HG02840 (cell line): ENCODE measurements at regions not wholly inside any gene's neighbourhood (a gene's known extent, or its start where the extent isn't known, plus 50 kb on each side); places are given as distances from the start of the nearest gene placed in this dataset.
"Not testable (repeated sequence)": the region's sequence is repeated elsewhere in the genome, so short reads cannot be mapped to it uniquely, and the experiment has no call there.

Experiments used
- ATAC-seq: cut with Tn5 transposase; IDR thresholded peaks from one replicate; pipeline ENCODE4 v1.9.1; 2021; ENCODE audit warnings: mild to moderate bottlenecking, moderate library complexity, moderate number of reproducible peaks; ENCODE audit not compliant: unreplicated experiment, low FRiP score

DNA sequence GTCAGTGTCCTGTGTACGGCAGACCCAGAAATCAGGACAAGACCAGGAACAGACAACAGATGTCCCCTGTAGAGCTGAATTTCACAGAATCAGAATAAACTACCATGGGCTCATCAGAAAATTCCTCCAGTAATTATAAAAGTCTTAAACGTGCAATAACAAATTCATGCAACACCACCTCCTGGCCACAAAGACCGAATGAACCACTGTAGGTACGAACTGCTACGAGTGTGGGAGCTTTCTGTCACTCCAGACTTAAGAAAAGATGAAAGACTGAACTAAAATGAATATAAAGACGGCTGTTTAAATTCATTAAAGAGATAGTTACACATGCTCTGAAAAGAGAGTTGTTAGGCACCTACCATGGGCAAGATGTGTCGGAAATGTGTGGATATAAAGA is 333.5 kb downstream of the RRAGC start:
- no peak for ATAC-seq

GRCh38 chr1:38525343-38526043 is 334.1 kb downstream of the RRAGC start:
- no peak for ATAC-seq

GRCh38 chr1:38524025-38524641 is 335.4 kb downstream of the RRAGC start:
- ATAC-seq, result no peak

- ATAC-seq, result no peak
These were observed 336.0 kb downstream of the RRAGC start for GRCh38 chr1:38523568-38523939.

- ATAC-seq, result no peak
These were observed 336.5 kb downstream of the RRAGC start for GRCh38 chr1:38522915-38523567.

- ATAC-seq, result no peak
These were observed 343.0 kb downstream of the RRAGC start for GRCh38 chr1:38516560-38516959.

- ATAC-seq, result no peak
These were observed 346.8 kb downstream of the RRAGC start for GRCh38 chr1:38512789-38513188.

- ATAC-seq, result no peak
These were observed 347.4 kb downstream of the RRAGC start for GRCh38 chr1:38512024-38512767.

DNA sequence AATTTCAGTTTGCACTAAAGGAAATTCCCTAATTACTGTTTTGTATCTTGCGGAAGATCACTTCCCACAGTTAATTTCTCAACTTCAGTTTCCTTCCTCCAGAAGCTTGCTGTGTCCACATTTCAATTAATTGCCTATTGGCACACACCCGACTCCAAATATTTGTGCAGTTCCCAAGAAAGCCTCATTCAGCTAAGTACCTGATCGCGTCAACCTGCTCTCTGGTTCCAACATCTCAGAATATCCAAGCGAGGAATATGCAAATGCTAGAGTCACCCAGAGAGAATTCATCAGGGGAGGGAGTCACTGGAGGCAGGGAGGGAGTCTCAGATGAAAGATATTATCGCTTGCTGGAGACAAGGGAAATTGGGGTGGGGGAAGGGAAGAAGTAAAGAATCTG is 351.3 kb downstream of the RRAGC start:
- ATAC-seq, result no peak

DNA sequence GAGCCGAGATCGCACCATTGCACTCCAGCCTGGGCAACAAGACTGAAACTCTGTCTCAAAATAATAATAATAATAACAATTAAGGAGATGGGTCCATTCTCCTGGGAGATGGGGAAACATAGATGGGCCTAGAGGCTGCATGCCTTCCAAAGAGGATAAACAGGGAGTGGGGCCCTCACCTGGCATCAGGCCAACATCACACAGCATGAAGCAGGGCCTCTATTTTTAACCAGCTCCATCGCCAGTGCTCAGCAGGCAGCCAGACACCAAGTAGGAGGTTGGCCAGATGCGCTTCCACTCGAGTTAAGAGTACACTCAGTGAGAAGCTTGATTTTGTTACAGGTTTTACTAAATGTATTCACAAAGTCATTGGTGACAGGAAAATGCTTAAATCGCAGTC is 352.0 kb downstream of the RRAGC start:
- no peak for ATAC-seq

DNA sequence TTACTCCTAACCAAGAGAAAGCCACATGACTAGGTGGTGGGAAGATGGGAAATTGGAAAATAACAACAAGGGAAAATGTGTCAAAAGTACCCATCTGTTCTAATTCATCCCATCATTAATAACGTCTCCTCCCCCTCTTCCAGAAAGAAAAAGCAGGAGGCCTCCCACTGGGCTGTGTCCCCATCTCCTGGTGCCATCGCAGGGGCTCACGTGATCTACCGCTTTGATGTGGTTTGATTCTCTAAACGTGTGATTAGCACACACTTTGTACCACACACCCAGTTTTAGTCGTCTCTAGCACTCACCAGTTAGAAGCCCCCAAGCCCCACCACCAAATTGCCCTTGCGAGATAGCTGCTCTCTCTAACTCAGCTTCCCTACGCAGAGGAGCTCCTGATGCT is 353.6 kb downstream of the RRAGC start:
- ATAC-seq, result no peak

DNA sequence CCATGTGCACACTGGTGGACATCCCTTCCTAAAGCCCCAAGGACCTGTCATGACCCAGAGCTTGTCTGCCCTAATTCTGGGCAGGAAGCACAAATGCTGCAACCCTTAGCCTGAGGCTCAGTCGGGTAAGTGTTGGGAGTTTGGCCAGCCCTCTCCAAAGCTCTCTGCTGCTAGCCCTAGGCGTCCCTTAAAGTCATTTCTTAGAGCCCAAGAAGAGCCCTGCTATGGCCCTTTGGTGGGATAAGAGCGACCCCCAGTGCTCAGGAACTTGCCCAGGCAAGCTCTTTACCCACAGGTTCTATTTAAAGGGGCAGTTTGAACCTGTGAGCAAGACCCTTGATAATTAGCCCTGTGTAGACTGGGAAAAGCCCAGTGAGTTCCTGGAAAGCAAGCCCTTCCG is 356.8 kb downstream of the RRAGC start:
- no peak for ATAC-seq

DNA sequence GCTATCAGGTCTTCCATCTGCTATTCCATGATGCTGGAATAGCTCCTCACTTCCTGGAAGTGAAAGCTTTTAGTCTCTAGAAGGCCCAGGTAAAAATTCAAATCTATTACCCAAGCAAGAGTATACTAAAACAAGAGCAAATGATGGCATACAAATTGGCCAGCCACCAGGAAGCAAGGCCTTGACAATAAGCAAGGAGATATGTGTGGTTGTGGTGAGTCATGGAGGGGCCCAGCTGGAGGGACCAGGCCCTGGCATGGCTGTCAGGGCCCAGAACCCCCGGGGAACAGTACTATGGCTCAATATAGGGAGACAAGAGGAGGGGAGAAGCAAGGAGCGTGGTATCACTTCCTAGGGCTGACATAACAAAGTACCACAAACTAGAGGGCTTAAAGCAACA is 358.7 kb downstream of the RRAGC start:
- ATAC-seq, result no peak

DNA sequence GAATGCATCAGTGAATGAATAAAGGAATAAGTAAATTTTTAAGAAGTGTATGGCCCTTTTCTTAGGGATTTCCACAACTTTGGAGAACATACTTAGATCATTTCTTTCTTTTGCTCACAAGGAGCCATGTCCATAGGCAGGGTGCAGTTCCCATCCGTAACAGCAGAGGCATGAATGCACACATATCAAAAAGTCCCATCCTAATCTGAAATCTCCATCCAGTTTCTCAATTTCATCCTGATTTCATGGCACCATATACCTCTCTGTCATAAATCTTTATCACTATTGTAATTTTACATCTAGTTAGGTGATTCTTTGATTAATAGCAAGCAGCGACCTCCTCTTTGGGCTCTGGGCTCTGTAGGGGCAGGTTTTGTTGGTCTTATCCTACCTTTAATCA is 359.2 kb downstream of the RRAGC start:
- ATAC-seq, result no peak

DNA sequence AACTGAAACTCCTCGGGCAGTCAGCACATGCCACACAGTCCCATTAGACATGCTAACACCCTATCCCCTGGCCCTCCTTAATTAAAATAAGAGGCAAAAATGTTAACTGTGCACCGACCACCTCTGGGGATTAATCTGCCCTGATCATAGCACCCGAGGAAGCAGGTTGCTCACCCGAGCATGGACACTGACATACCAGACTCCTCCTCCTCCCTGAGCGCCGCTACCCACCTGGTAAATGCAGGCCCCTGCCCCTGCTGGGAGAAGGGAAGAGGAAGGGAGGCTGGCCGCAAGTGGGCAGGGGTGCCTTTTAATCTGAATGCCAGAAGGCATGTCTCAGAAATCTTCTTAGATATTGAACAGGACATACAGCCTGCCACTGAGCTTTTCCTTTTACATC is 360.9 kb downstream of the RRAGC start:
- ATAC-seq, result no peak

GRCh38 chr1:38497921-38498656 is 361.5 kb downstream of the RRAGC start:
- ATAC-seq, result no peak

DNA sequence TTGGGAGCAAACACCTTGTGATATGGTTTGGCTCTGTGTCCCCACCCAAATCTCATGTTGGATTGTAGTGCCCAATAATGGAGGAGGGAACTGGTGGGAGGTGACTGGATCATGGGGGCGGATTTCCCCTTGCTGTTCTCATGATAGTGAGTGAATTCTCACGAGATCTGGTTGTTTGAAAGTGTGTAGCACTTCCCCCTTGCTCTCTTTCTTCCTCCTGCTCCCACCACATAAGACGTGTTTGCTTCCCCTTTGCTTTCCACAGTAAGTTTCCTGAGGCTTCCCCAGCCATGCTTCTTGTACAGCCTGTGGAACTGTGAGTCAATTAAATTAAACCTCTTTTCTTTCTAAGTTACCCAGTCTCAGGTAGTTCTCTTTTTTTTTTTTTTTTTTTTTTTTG is 366.3 kb downstream of the RRAGC start:
- not testable (repeated sequence) for ATAC-seq

- no peak for ATAC-seq
These were observed 369.7 kb downstream of the RRAGC start for GRCh38 chr1:38489844-38490270.

DNA sequence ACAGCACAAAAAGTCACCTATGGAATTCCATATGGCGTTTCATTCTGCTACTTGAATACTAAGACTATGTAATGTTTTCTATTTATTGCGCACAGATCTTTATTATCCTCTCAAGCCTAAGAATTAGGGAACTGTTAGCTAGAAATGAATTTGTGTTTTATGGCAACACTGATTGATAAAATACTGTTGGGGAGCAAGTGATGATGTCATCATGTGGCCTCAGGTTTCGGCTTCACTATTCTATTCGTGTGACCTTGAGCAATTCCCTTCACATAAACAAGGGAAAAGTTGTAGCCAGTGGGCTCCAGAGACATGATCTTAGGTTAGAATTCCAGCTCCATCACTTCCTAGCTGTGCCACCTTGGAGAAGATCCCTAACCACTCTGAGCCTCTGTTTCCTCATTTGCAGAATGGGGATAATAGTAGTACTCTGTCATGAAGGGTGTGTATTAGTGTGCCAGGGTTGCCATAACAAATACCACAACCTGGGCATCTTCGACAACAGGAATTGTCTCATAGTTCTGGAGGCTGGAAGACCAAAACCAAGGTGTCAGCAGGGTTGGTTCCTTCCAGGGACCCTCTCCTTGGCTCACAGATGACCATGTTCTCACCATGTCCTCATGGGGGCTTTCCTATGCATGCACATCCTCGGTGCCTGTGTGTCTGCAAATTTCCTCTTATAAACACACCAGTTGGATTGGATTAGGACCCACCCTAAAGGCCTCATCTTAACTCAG is 371.2 kb downstream of the RRAGC start:
- no peak for ATAC-seq

- no peak for ATAC-seq
These were observed 372.2 kb downstream of the RRAGC start for GRCh38 chr1:38487396-38487795.
